C4-2B (cell line): ENCODE measurements at regions not wholly inside any gene's neighbourhood (a gene's known extent, or its start where the extent isn't known, plus 50 kb on each side); places are given as distances from the start of the nearest gene placed in this dataset.

Experiments
- ZFX ChIP-seq: fragments of 450-650 bp; IDR thresholded peaks from 2 replicates; pipeline ENCODE4 v1.6.1; 2017
- TF ChIP-seq, protein P1 (sequence below): fragments of 450-650 bp; conservative IDR thresholded peaks from 2 replicates; pipeline ENCODE4 v1.5.1; 2017; ENCODE audit warnings: mild to moderate bottlenecking

DNA sequence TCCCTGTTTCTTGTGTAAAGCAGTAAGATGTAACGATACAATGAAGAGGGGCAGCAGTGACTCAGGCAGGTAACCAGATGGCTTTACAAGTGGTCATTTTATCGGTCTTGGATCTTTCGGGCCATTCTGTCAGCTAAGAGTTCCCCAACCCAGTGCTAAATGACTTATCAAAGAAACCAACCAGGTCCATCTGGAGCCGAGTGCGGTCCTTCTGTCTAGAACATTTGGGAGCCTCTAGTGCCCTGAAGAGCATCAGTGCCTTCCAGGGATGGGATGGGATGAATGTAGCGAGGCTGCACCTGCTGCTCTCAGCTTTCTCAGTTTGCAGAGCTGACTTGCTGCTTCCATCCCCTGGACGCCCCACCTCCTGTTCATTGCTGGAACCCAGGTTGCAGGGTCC is 131.7 kb upstream of the AGBL1 start:
- TF ChIP-seq, protein P1, sequence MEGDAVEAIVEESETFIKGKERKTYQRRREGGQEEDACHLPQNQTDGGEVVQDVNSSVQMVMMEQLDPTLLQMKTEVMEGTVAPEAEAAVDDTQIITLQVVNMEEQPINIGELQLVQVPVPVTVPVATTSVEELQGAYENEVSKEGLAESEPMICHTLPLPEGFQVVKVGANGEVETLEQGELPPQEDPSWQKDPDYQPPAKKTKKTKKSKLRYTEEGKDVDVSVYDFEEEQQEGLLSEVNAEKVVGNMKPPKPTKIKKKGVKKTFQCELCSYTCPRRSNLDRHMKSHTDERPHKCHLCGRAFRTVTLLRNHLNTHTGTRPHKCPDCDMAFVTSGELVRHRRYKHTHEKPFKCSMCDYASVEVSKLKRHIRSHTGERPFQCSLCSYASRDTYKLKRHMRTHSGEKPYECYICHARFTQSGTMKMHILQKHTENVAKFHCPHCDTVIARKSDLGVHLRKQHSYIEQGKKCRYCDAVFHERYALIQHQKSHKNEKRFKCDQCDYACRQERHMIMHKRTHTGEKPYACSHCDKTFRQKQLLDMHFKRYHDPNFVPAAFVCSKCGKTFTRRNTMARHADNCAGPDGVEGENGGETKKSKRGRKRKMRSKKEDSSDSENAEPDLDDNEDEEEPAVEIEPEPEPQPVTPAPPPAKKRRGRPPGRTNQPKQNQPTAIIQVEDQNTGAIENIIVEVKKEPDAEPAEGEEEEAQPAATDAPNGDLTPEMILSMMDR: no peak
- TF ChIP-seq ZFX: no peak
